ENCODE measurements at regions not wholly inside any gene's neighbourhood (a gene's known extent, or its start where the extent isn't known, plus 50 kb on each side); places are given as distances from the start of the nearest gene placed in this dataset.
"Not testable (repeated sequence)": the region's sequence is repeated elsewhere in the genome, so short reads cannot be mapped to it uniquely, and the experiment has no call there.

- H3K9me3 ChIP-seq (ENCODE audit: control insufficient read depth, low read length): no peaks in the 10 kb centered on the region
- H3K36me3 ChIP-seq (ENCODE audit: control insufficient read depth, insufficient read depth, low read length): no peaks in the 10 kb centered on the region
- no peak overlapping the region for H3K4me3 ChIP-seq (ENCODE audit: low read length)
- H3K27me3 ChIP-seq (ENCODE audit: control insufficient read depth, insufficient read depth, low read length): no peaks in the 10 kb centered on the region
- H3K4me1 ChIP-seq (ENCODE audit: control insufficient read depth, insufficient read depth, low read length): peaks cover 7% of the 10 kb centered on the region
- H3K9ac ChIP-seq (ENCODE audit: low read length): no peak overlapping the region
Observed at GRCh38 chr2:133887676-133888040, 319.4 kb upstream of the NCKAP5 start.

- peaks cover 7% of the 10 kb centered on the region for H3K4me1 ChIP-seq (ENCODE audit: control insufficient read depth, insufficient read depth, low read length)
- no peak overlapping the region for H3K4me3 ChIP-seq (ENCODE audit: low read length)
- no peaks in the 10 kb centered on the region for H3K27me3 ChIP-seq (ENCODE audit: control insufficient read depth, insufficient read depth, low read length)
Observed at GRCh38 chr2:133888107-133888506, 319.8 kb upstream of the NCKAP5 start.

GRCh38 chr2:133888621-133889219 is 320.5 kb upstream of the NCKAP5 start:
- Histone ChIP-seq H3K4me3 (ENCODE audit: low read length) (no peak overlapping the region), H3K9ac (ENCODE audit: low read length) (no peak overlapping the region), H3K36me3 (ENCODE audit: control insufficient read depth, insufficient read depth, low read length) (no peaks in the 10 kb centered on the region), H3K4me1 (ENCODE audit: control insufficient read depth, insufficient read depth, low read length) (peaks cover 7% of the 10 kb centered on the region), H3K27me3 (ENCODE audit: control insufficient read depth, insufficient read depth, low read length) (no peaks in the 10 kb centered on the region), H3K9me3 (ENCODE audit: control insufficient read depth, low read length) (no peaks in the 10 kb centered on the region)

More at GRCh38 chr2:133888107-133888506, 319.8 kb upstream of the NCKAP5 start:
- H3K9ac ChIP-seq (ENCODE audit: low read length): no peak overlapping the region
- no peaks in the 10 kb centered on the region for H3K36me3 ChIP-seq (ENCODE audit: control insufficient read depth, insufficient read depth, low read length)
- H3K9me3 ChIP-seq (ENCODE audit: control insufficient read depth, low read length): no peaks in the 10 kb centered on the region

GRCh38 chr2:133892352-133892913 is 324.2 kb upstream of the NCKAP5 start:
- H3K4me3 ChIP-seq (ENCODE audit: low read length): no peak overlapping the region

GRCh38 chr2:133894429-133894828 is 326.2 kb upstream of the NCKAP5 start:
- Histone ChIP-seq H3K9ac (ENCODE audit: low read length) (no peak overlapping the region), H3K4me1 (ENCODE audit: control insufficient read depth, insufficient read depth, low read length) (peaks cover 8% of the 10 kb centered on the region), H3K36me3 (ENCODE audit: control insufficient read depth, insufficient read depth, low read length) (no peaks in the 10 kb centered on the region), H3K9me3 (ENCODE audit: control insufficient read depth, low read length) (no peaks in the 10 kb centered on the region), H3K27me3 (ENCODE audit: control insufficient read depth, insufficient read depth, low read length) (no peaks in the 10 kb centered on the region), H3K4me3 (ENCODE audit: low read length) (no peak overlapping the region)

More at GRCh38 chr2:133892352-133892913, 324.2 kb upstream of the NCKAP5 start:
- Histone ChIP-seq H3K36me3 (ENCODE audit: control insufficient read depth, insufficient read depth, low read length) (no peaks in the 10 kb centered on the region), H3K27me3 (ENCODE audit: control insufficient read depth, insufficient read depth, low read length) (no peaks in the 10 kb centered on the region), H3K4me1 (ENCODE audit: control insufficient read depth, insufficient read depth, low read length) (peaks cover 8% of the 10 kb centered on the region), H3K9me3 (ENCODE audit: control insufficient read depth, low read length) (no peaks in the 10 kb centered on the region), H3K9ac (ENCODE audit: low read length) (no peak overlapping the region)

- not testable (repeated sequence) for H3K27me3 ChIP-seq (ENCODE audit: control insufficient read depth, insufficient read depth, low read length); H3K4me1 ChIP-seq (ENCODE audit: control insufficient read depth, insufficient read depth, low read length); H3K9me3 ChIP-seq (ENCODE audit: control insufficient read depth, low read length); H3K9ac ChIP-seq (ENCODE audit: low read length); H3K36me3 ChIP-seq (ENCODE audit: control insufficient read depth, insufficient read depth, low read length); H3K4me3 ChIP-seq (ENCODE audit: low read length)
Observed at GRCh38 chr2:133897838-133898237, 329.6 kb upstream of the NCKAP5 start.

GRCh38 chr2:133900909-133901308 is 332.6 kb upstream of the NCKAP5 start:
- Histone ChIP-seq H3K4me3 (ENCODE audit: low read length) (no peak overlapping the region), H3K9ac (ENCODE audit: low read length) (no peak overlapping the region), H3K27me3 (ENCODE audit: control insufficient read depth, insufficient read depth, low read length) (no peaks in the 10 kb centered on the region)

GRCh38 chr2:133906396-133906795 is 338.1 kb upstream of the NCKAP5 start:
- no peak overlapping the region for H3K9ac ChIP-seq (ENCODE audit: low read length)
- no peaks in the 10 kb centered on the region for H3K27me3 ChIP-seq (ENCODE audit: control insufficient read depth, insufficient read depth, low read length)
- no peaks in the 10 kb centered on the region for H3K9me3 ChIP-seq (ENCODE audit: control insufficient read depth, low read length)
- no peak overlapping the region for H3K4me3 ChIP-seq (ENCODE audit: low read length)
- no peaks in the 10 kb centered on the region for H3K4me1 ChIP-seq (ENCODE audit: control insufficient read depth, insufficient read depth, low read length)
- H3K36me3 ChIP-seq (ENCODE audit: control insufficient read depth, insufficient read depth, low read length): no peaks in the 10 kb centered on the region

More at GRCh38 chr2:133900909-133901308, 332.6 kb upstream of the NCKAP5 start:
- H3K4me1 ChIP-seq (ENCODE audit: control insufficient read depth, insufficient read depth, low read length): no peaks in the 10 kb centered on the region
- H3K36me3 ChIP-seq (ENCODE audit: control insufficient read depth, insufficient read depth, low read length): no peaks in the 10 kb centered on the region
- H3K9me3 ChIP-seq (ENCODE audit: control insufficient read depth, low read length): no peaks in the 10 kb centered on the region

GRCh38 chr2:133906926-133907325 is 338.7 kb upstream of the NCKAP5 start:
- H3K36me3 ChIP-seq (ENCODE audit: control insufficient read depth, insufficient read depth, low read length): no peaks in the 10 kb centered on the region
- H3K27me3 ChIP-seq (ENCODE audit: control insufficient read depth, insufficient read depth, low read length): no peaks in the 10 kb centered on the region
- no peak overlapping the region for H3K9ac ChIP-seq (ENCODE audit: low read length)
- no peaks in the 10 kb centered on the region for H3K9me3 ChIP-seq (ENCODE audit: control insufficient read depth, low read length)
- H3K4me1 ChIP-seq (ENCODE audit: control insufficient read depth, insufficient read depth, low read length): no peaks in the 10 kb centered on the region
- no peak overlapping the region for H3K4me3 ChIP-seq (ENCODE audit: low read length)

GRCh38 chr2:133908171-133908570 is 339.9 kb upstream of the NCKAP5 start:
- no peaks in the 10 kb centered on the region for H3K27me3 ChIP-seq (ENCODE audit: control insufficient read depth, insufficient read depth, low read length)
- no peaks in the 10 kb centered on the region for H3K9me3 ChIP-seq (ENCODE audit: control insufficient read depth, low read length)
- H3K4me3 ChIP-seq (ENCODE audit: low read length): no peak overlapping the region
- no peak overlapping the region for H3K9ac ChIP-seq (ENCODE audit: low read length)
- H3K4me1 ChIP-seq (ENCODE audit: control insufficient read depth, insufficient read depth, low read length): no peaks in the 10 kb centered on the region
- H3K36me3 ChIP-seq (ENCODE audit: control insufficient read depth, insufficient read depth, low read length): no peaks in the 10 kb centered on the region

- Histone ChIP-seq H3K4me1 (ENCODE audit: control insufficient read depth, insufficient read depth, low read length) (no peaks in the 10 kb centered on the region), H3K36me3 (ENCODE audit: control insufficient read depth, insufficient read depth, low read length) (no peaks in the 10 kb centered on the region), H3K9me3 (ENCODE audit: control insufficient read depth, low read length) (no peaks in the 10 kb centered on the region), H3K4me3 (ENCODE audit: low read length) (no peak overlapping the region), H3K27me3 (ENCODE audit: control insufficient read depth, insufficient read depth, low read length) (no peaks in the 10 kb centered on the region), H3K9ac (ENCODE audit: low read length) (no peak overlapping the region)
Observed at GRCh38 chr2:133918141-133918540, 335.7 kb upstream of the MGAT5 start.

- Histone ChIP-seq H3K9me3 (ENCODE audit: control insufficient read depth, low read length) (no peaks in the 10 kb centered on the region), H3K4me3 (ENCODE audit: low read length) (no peak overlapping the region), H3K27me3 (ENCODE audit: control insufficient read depth, insufficient read depth, low read length) (no peaks in the 10 kb centered on the region), H3K36me3 (ENCODE audit: control insufficient read depth, insufficient read depth, low read length) (no peaks in the 10 kb centered on the region), H3K9ac (ENCODE audit: low read length) (no peak overlapping the region), H3K4me1 (ENCODE audit: control insufficient read depth, insufficient read depth, low read length) (no peaks in the 10 kb centered on the region)
Observed at GRCh38 chr2:133919285-133919684, 334.6 kb upstream of the MGAT5 start.

GRCh38 chr2:133927894-133928293 is 326.0 kb upstream of the MGAT5 start:
- H3K36me3 ChIP-seq (ENCODE audit: control insufficient read depth, insufficient read depth, low read length): no peaks in the 10 kb centered on the region
- no peak overlapping the region for H3K4me3 ChIP-seq (ENCODE audit: low read length)
- no peak overlapping the region for H3K9ac ChIP-seq (ENCODE audit: low read length)
- H3K4me1 ChIP-seq (ENCODE audit: control insufficient read depth, insufficient read depth, low read length): no peaks in the 10 kb centered on the region
- H3K27me3 ChIP-seq (ENCODE audit: control insufficient read depth, insufficient read depth, low read length): no peaks in the 10 kb centered on the region
- H3K9me3 ChIP-seq (ENCODE audit: control insufficient read depth, low read length): no peaks in the 10 kb centered on the region
